NCI-H526 (cell line): ENCODE measurements at regions not wholly inside any gene's neighbourhood (a gene's known extent, or its start where the extent isn't known, plus 50 kb on each side); places are given as distances from the start of the nearest gene placed in this dataset.
A peak's percentile ranks its signal among the peaks of the same experiment; 100 is the strongest.

ENCODE experiments used
- DNase-seq, 2 experiments: peaks; one replicate each; lab custom pipeline; 2025; lab: John Stamatoyannopoulos, UW

- no peak for DNase-seq
Observed at GRCh38 chr10:88205842-88206446, 342.5 kb downstream of the PTEN start.

GRCh38 chr10:88207121-88207546 lies 343.7 kb downstream of the PTEN start:
- DNase-seq = peak; percentile 14 to 40

GRCh38 chr10:88209231-88209630 lies 345.8 kb downstream of the PTEN start:
- no peak for DNase-seq

GRCh38 chr10:88209837-88210561 lies 346.6 kb downstream of the PTEN start:
- DNase-seq = no peak

GRCh38 chr10:88211230-88211629 lies 347.8 kb downstream of the PTEN start:
- DNase-seq = no peak

- DNase-seq = no peak
Observed at GRCh38 chr10:88212069-88212468, 348.6 kb downstream of the PTEN start.

GRCh38 chr10:88213065-88213605 lies 349.7 kb downstream of the PTEN start:
- no peak for DNase-seq

GRCh38 chr10:88216976-88217375 lies 353.6 kb downstream of the PTEN start:
- no peak for DNase-seq

- no peak for DNase-seq
Observed at GRCh38 chr10:88218362-88218761, 354.9 kb downstream of the PTEN start.

- no peak for DNase-seq
Observed at GRCh38 chr10:88219753-88220152, 356.3 kb downstream of the PTEN start.

- no peak for DNase-seq
Observed at GRCh38 chr10:88221010-88221973, 357.9 kb downstream of the PTEN start.

- DNase-seq = peak; percentile 54 to 72
Observed at GRCh38 chr10:88222881-88223280, 359.5 kb downstream of the PTEN start.
